ENCODE measurements at regions not wholly inside any gene's neighbourhood (a gene's known extent, or its start where the extent isn't known, plus 50 kb on each side); places are given as distances from the start of the nearest gene placed in this dataset.
"Not testable (repeated sequence)": the region's sequence is repeated elsewhere in the genome, so short reads cannot be mapped to it uniquely, and the experiment has no call there.

DNA sequence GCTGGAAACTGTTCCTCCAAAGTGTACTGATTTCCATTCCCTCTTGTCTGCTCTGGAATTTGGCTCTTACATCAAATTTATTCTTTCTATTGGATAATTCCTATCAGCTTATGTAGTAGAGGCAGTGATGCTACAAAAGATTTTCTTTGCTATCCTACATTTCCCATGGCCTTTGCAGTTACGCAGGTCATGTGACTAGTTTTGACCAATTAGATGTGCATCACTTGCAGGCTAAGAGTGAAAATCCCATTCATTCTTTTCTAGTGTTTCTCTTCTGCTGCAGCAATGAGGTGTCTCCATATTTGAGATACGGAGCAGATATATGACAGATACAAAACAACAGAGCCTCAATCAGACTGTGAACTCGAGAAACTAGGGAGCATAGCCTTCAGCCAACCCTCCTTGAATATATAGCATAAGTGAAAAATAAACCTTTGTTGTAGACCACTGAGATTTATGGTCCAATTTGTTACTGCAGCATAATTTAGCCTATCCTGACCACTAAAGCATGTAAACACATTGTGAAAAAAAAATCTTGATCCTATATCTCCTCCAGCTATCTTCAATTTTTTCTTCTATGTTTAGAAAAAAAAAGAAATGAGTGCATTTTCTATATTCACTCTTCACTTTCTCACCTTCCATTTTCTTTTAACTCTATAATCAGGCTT, 102.0 kb downstream of the HNMT start:
- Histone ChIP-seq H3K4me1 (no peaks in the 10 kb centered on the region), H3K27me3 (no peaks in the 10 kb centered on the region), H3K27ac (replicated peaks in 1 of 4) (no peak overlapping the region), H3K9me3 (no peaks in the 10 kb centered on the region), H3K36me3 (no peaks in the 10 kb centered on the region), H3K4me3 (no peak overlapping the region)
- WGBS = 93% methylated on average over 3 of the region's 3 CpGs
- intact Hi-C loops (cut with DNase I) = no loop called here
- DNase-seq (ENCODE audit: extremely low spot score) = no peak
- TF ChIP-seq POLR2AphosphoS5 (IDR thresholded peaks at IDR 0.05) = no peak
- no peak for TF ChIP-seq EP300 (IDR thresholded peaks at IDR 0.05)
- TF ChIP-seq POLR2A (IDR thresholded peaks at IDR 0.05; ENCODE audit: low read depth) = no peak
- TF ChIP-seq CTCF (IDR thresholded peaks at IDR 0.05) = no peak

DNA sequence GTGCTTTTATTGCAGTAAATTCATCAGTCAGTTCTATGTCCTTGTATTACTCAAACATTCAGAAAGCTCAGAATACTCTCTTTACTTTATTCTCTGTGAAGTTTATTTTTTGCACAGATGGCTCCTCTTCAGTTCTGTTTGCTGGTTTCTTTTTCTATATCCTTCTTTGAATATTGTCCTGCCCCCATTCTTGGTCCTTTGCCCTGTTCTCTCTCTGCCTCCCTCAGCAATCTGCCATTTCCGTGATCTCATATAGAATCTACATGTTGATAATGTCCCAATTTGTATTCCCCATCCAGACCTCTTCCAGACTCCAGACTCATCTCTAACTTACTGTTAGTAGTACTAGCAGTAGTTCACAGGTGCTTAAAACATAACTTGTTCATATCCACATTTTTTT, 102.6 kb downstream of the HNMT start:
- DNase-seq (ENCODE audit: extremely low spot score) = no peak
- 89% methylated on average over 1 of the region's 1 CpG for WGBS
- H3K27me3 ChIP-seq = no peaks in the 10 kb centered on the region
- no peaks in the 10 kb centered on the region for H3K36me3 ChIP-seq
- peaks cover 0 to 4% (median 0%) of the 10 kb centered on the region in 4 donors for H3K4me1 ChIP-seq
- no peak for TF ChIP-seq POLR2AphosphoS5 (IDR thresholded peaks at IDR 0.05)
- no peak for TF ChIP-seq POLR2A (IDR thresholded peaks at IDR 0.05; ENCODE audit: low read depth)
- TF ChIP-seq EP300 (IDR thresholded peaks at IDR 0.05) = no peak
- TF ChIP-seq CTCF (IDR thresholded peaks at IDR 0.05) = no peak
- no peak overlapping the region for H3K4me3 ChIP-seq
- H3K27ac ChIP-seq (replicated peaks in 1 of 4) = no peak overlapping the region
- intact Hi-C loops (cut with DNase I) = no loop called here
- H3K9me3 ChIP-seq = no peaks in the 10 kb centered on the region

- 74% methylated on average over 2 of the region's 2 CpGs for WGBS
- intact Hi-C loops (cut with DNase I); H3K4me1 ChIP-seq; H3K27me3 ChIP-seq; H3K27ac ChIP-seq (replicated peaks in 1 of 4); DNase-seq (ENCODE audit: extremely low spot score); H3K36me3 ChIP-seq; H3K4me3 ChIP-seq; H3K9me3 ChIP-seq: not testable (repeated sequence)
Measured at GRCh38 chr2:138068669-138069068, 104.4 kb downstream of the HNMT start.

GRCh38 chr2:138071042-138071719, 106.9 kb downstream of the HNMT start:
- H3K36me3 ChIP-seq; intact Hi-C loops (cut with DNase I); H3K27me3 ChIP-seq; DNase-seq (ENCODE audit: extremely low spot score); H3K9me3 ChIP-seq; H3K4me3 ChIP-seq; H3K4me1 ChIP-seq; H3K27ac ChIP-seq (replicated peaks in 1 of 4): not testable (repeated sequence)
- 88% methylated on average over 7 of the region's 7 CpGs for WGBS

DNA sequence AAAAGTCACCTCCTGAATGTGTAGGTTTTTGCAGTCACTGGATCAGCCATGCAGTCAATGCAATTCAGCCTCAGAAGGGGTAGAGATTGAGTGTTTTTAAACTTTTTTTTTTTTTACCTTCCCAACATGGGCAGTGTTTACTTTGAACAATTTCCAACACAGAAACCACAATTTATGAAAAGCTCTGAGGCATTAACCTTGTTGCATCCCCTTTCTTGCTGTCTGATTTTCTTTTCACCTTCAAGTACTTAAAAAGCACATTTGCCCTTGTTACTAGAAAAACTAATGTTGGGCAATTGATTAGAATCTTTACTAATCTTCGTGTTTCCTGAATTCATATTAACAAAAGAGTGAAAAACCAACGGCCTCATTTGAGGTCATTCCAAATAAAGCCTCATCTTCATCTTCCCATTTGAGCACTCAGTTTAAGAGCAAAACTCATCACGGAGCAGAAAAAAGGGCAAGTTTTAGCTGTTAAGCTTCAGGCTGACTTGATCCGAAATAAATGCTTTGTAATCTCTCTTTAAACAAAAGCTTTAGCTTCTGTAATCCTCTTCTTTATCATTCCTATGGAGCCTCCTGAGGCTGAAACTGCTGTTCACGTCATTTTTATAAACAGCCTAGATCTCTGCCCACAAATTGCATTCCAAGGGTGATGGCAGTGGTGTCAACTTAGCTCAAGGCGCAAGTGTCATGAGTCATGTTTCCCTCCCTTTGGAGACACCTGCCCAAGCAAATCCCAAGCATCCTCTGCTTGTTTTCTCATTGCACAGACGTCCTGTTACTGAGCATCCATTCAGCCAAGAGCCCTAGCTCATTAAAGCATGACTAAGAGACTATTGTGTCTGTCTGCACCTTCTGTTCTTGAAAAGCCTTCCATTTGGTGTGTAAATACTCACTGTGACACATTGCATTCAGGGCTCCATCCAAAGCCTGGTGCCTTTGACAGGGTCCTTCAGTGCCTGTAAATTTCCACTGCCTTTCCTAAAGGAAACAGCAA, 107.7 kb downstream of the HNMT start:
- intact Hi-C loops (cut with DNase I) = no loop called here
- peaks cover 0 to 9% (median 0%) of the 10 kb centered on the region in 4 donors for H3K4me1 ChIP-seq
- WGBS = 56% methylated on average over 7 of the region's 7 CpGs
- no peak for DNase-seq (ENCODE audit: extremely low spot score)
- no peak overlapping the region for H3K27ac ChIP-seq (replicated peaks in 1 of 4)
- H3K27me3 ChIP-seq = no peaks in the 10 kb centered on the region
- TF ChIP-seq POLR2AphosphoS5 (IDR thresholded peaks at IDR 0.05) = no peak
- H3K36me3 ChIP-seq = no peaks in the 10 kb centered on the region
- H3K9me3 ChIP-seq = no peaks in the 10 kb centered on the region
- H3K4me3 ChIP-seq = no peak overlapping the region

GRCh38 chr2:138078153-138078552, 113.9 kb downstream of the HNMT start:
- no peak overlapping the region for H3K4me3 ChIP-seq
- 81% methylated on average over 3 of the region's 3 CpGs for WGBS
- no peaks in the 10 kb centered on the region for H3K27me3 ChIP-seq
- TF ChIP-seq CTCF (IDR thresholded peaks at IDR 0.05) (no peak), EP300 (IDR thresholded peaks at IDR 0.05) (no peak), POLR2AphosphoS5 (IDR thresholded peaks at IDR 0.05) (no peak), POLR2A (IDR thresholded peaks at IDR 0.05; ENCODE audit: low read depth) (no peak)
- no peak for DNase-seq (ENCODE audit: extremely low spot score)
- no peaks in the 10 kb centered on the region for H3K36me3 ChIP-seq
- H3K9me3 ChIP-seq = no peaks in the 10 kb centered on the region
- intact Hi-C loops (cut with DNase I) = no loop called here
- no peak overlapping the region for H3K27ac ChIP-seq (replicated peaks in 1 of 4)
- no peaks in the 10 kb centered on the region for H3K4me1 ChIP-seq

All from esophagus muscularis mucosa (tissue), 4 donors.